CD4-positive, alpha-beta T cell treated with Interleukin-6 at 100 ng/mL for 8 hours (primary cell): ENCODE measurements at regions not wholly inside any gene's neighbourhood (a gene's known extent, or its start where the extent isn't known, plus 50 kb on each side); places are given as distances from the start of the nearest gene placed in this dataset.
"Not testable (repeated sequence)": the region's sequence is repeated elsewhere in the genome, so short reads cannot be mapped to it uniquely, and the experiment has no call there.

Experiments
- DNase-seq: peaks from one replicate; pipeline ENCODE4 v3.0.0-alpha.2; 2020; ENCODE audit warnings: mixed read lengths, low spot score

DNA sequence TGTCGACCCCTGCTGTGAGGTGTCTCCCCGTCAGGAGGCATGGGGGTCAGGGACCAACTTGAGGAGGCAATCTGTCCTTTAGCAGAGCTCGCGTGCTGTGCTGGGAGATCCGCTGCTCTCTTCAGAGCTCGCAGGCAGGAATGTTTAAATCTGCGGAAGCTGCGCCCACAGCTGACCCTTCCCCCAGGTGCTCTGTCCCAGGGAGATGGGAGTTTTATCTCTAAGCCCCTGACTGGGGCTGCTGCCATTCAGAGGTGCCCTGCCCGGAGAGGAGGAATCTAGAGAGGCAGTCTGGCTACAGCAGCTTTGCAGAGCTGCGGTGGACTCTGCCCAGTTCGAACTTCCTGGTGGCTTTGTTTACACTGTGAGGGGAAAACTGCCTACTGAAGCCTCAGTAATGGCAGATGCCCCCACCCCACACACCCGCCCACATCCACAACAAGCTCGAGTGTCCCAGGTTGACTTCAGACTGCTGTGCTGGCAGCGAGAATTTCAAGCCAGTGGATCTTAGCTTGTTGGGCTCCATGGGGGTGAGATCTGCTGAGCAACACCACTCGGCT, 133.1 kb downstream of the CENPC start:
- DNase-seq = not testable (repeated sequence)

DNA sequence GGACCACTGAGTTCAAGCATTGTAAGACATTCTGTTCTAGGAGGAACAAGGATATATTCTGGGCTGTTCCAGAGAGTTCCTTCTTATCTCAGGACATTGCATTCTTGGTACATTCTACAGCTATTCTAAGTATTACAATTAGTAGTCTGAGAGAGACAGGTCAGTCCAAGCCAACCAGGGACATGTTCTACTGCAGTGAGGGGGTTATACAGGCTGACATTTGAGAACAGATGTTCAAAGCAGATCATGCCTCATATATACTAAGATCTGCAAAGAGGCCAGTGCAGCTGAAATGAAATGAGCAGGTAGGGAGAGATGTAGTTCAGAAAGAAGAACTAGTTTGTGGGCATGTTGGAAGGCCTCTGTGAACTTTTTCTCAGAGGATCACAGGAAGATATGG, 142.0 kb downstream of the CENPC start:
- no peak for DNase-seq

DNA sequence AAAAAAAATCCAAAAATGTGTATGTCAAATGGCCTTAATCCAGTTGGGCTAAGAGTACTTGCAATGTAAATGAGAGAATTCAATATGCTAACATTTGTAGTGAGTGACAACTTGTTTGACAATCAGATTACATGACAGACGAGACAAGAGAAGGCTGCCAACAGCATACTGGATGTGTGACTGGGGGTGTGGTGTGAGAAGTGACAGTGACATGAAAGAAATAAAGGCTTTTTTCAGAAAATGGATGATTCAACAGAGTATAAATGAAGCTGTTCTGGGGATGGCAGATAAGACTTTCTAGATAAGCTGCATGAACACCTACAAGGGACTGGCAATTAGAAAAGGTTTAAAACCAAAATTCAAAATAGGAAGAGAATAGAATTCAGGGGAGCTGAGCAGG, 143.4 kb downstream of the CENPC start:
- no peak for DNase-seq

DNA sequence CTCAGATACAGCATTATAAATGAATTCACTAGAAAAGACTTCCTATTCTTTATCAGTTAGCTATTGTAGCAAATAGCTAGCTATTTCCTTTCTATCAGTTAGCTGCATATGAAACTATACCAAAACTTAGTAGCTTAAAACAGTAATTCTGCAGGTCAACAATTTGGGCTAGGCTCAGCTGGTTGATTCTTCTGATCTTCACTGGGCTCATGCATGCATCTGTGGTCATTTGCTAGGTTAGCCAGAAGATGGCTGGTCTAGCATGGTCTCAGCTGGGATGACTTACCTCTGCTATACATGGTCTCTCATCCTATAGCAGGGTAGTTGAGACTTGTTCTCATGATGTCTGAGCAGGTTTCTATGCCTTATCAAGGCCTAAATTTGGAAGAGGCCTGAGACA, 147.4 kb downstream of the CENPC start:
- no peak for DNase-seq

DNA sequence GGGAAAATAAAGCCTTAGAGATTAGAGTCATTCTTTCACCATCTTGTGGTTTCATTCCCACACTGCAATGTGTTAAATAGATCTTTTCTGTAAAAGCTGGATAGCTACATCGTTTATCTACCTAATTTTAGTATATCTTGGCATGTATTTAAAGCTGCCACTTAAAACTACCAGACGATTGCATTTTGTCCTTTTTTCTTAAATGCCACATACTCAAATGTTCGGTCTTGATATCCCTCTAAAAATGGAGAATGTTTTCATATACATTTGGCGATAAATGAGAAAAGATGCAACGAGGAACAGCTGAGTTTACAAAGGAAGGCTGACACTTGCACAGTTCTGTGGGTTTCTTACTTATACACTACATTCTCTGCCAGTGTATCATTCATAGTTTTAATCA, 148.3 kb downstream of the CENPC start:
- no peak for DNase-seq

DNA sequence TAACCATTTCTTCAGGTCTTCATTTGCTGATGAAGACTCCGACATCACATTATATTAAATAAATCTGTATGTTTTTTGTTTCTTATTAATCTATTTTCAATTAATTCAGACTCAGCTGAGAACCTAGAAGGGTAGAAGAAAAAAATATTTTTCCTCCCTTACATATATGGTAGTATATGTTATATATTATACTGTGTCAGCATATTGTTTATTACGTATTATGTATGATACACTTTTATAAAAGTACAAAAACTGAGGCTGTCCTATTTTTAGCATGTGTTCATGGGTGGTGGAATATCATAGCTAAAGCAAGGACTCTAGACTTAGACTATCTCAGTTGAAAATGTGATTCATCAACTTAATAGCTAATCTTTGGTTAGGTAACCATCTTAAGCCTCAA, 149.3 kb downstream of the CENPC start:
- no peak for DNase-seq

DNA sequence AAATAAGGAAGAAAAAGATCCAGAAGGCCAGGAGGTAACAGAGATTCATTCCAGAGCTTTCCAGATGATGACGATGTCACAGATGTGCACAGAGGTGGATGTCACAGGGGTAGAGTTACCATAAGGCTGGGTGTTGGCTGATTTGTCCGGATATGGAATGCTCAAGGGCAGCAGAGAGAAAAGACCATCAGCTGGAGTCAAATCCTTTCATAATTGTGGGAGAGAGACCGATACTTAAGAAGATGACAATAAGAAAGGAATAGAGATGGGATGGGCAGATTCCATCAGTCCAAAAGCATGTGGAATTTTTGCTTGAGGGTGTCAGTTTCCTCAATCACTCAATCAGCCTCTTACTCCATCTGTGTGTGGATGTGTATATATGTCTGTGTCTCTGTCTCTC, 150.4 kb downstream of the CENPC start:
- DNase-seq = no peak

DNA sequence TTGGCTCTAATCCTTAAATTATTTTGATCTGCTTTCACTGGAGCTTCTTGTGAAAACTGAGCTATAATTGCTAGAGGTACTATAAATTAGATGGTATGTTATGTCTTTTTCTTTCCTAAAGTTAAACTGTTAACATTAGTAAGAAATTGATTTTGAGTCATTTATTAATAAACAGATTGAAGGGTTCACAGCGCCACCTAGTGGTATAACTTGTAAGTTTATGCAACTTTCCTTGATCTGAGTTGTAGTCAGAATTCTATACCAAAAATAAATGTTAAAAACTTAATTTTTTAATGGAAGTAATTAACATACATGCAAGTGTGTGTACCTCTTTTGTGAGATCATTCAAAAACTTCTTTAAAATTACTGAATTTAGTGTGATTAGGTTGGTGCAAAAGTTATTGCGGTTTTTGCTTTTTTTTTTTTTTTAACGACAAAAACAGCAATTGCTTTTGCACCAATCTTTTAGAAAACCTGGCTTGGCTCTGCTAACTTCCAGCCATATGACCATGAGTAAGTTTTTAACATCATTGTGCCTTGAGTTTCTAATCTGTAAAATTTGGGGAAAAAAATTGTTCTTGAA, 151.5 kb downstream of the CENPC start:
- DNase-seq = peak; percentile 14

DNA sequence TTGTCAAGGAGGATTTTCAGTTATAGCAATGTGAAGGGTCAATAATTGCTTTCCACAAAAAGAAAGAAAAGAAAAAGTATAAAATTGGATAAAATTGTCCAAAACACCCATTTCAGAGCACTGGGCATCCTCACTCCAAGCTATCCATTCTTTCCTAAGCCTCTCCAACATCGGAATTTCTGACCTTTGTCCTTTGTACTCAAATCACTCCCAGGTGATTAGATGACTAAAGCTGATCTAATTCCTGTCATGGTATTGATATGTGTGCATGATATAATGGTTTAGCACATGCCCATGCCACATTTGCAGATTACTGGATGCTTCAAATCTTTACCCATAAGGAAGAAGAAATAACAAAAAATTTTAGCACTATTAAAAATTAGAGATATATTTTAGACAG, 152.3 kb downstream of the CENPC start:
- DNase-seq = no peak

DNA sequence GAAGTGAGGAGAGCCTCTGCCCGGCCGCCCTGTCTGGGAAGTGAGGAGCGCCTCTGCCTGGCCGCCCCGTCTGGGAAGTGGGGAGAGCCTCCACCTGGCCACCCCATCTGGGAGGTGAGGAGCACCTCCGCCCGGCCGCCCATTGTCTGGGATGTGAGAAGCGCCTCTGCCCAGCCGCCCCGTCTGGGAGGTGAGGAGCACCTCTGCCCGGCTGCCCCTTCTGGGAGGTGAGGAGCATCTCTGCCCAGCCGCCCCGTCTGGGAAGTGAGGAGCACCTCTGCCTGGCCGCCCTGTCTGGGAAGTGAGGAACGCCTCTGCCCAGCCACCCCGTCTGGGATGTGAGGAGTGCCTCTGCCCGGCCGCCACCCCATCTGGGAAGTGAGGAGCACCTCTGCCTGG, 163.9 kb downstream of the CENPC start:
- DNase-seq = not testable (repeated sequence)

DNA sequence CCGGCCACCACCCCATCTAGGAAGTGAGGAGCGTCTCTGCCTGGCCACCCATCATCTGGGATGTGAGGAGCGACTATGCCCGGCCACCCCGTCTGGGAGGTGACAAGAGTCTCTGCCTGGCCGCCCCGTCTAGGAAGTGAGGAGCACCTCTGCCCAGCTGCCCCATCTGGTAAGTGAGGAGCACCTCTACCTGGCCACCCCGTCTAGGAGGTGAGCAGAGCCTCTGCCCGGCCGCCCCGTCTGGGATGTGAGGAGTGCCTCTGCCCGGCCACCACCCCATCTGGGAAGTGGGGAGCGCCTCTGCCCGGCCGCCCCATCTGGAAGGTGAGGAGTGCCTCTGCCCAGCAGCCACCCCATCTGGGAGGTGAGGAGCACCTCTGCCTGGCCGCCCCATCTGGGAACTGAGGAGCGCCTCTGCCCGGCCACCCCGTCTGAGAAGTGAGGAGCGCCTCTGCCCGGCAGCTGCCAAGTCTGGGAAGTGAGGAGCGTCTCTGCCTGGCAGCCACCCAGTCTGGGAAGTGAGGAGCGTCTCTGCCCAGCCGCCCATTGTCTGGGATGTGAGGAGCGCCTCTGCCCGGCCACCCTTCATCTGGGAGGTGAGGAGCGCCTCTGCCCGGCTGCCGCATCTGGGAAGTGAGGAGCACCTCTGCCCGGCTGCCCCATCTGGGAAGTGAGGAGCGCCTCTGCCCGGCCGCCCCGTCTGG, 164.4 kb downstream of the CENPC start:
- not testable (repeated sequence) for DNase-seq

DNA sequence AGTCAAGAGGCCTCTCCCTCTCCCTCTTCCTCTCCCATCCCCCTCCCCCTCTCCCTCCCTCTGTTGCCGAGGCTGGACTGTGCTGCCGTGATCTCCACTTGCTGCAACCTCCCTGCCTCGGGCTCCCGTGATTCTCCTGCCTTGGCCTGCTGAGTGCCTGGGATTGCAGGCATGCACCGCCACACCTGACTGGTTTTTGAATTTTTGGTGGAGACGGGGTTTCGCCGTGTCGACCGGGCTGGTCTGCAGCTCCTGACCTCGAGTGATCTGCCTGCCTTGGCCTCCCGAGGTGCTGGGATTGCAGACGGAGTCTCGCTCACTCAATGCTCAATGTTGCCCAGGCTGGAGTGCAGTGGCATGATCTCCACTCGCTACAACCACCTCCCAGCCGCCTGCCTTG, 165.1 kb downstream of the CENPC start:
- no peak for DNase-seq

DNA sequence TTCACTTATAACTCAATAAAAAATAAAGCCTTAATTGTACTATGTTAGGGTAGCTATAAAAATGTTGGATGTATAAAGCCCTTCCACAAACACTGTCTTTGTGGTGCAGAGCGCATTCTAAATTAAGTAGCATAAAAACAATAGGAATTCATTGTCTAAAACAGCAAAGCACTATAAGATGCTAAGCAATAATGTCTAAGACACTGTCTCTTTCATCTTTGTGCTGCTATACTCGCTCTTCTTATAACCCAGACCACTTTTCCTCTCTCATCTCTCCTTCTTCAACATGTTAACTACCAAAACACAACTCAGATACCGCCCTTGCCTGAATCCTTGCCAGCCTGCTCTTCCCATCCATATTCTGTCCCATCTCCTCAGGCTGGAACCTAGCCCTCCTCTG, 170.0 kb downstream of the CENPC start:
- DNase-seq = no peak

DNA sequence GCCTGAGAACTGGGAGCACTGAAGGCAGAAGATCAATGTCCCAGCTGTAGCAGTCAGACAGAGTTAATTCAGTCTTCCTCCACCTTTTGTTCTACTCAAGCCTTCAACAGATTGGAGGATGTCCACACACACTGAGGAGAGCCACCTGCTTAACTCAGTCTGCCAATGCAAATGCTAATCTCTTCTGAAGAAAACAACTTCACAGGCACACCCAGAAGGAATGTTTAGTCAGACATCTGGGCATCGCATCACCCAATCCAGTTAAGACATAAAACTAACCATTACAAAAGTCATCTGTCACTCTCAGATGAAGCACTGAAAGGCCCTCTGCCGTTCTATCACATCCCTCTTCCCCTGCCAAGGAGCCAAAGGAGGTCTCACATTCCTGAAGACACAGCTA, 173.7 kb downstream of the CENPC start:
- DNase-seq = no peak

DNA sequence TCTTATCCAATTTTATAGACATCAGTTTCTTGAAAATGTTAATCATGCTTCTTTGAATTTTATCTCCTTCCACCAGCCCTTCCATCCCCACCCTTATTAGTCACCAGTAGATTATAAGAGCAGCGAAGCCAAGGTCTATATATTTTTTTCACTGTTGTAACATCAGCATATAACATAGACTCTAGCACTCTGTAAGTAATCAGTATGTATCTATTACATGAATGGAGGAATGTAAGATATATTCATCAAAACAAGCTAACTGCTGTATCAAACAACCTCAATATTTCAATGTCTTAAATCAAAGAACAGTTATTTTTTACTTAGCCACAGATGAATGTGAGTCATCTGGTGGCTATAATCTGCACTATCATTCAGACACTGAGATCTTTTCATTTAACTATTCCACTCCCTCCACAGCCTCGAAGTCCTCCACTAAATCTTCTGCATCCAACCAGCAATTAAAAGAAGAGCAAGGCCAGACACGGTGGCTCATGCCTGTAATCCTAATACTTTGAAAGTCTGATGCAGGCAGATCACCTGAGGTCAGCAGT, 178.9 kb downstream of the CENPC start:
- no peak for DNase-seq

DNA sequence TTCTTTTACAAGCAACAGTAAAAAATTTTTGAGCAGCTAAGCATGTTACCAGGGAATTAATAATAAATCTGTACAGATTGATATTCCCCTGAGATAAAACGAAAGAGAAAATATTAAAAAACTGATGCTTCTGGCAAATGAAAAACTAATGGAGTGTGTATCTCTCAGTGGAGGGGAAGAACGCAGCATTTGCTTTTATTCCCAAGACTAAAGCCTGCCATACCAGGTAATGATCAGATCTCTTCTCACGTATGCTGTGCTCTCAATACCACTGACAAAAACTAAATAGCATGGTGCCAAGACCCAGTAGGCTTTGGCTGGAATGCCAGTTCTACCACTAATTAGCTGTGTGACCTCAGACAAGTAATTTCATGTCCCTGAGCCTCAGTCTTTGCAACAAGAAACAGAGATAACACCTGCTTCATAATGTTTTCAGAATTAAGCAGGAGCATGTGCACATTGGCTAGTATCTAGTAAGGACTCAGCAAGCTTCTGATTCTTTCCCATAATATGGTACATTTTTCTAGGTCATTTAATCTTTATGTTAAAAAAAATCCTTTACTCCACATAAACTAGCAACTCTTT, 179.6 kb downstream of the CENPC start:
- DNase-seq = no peak

DNA sequence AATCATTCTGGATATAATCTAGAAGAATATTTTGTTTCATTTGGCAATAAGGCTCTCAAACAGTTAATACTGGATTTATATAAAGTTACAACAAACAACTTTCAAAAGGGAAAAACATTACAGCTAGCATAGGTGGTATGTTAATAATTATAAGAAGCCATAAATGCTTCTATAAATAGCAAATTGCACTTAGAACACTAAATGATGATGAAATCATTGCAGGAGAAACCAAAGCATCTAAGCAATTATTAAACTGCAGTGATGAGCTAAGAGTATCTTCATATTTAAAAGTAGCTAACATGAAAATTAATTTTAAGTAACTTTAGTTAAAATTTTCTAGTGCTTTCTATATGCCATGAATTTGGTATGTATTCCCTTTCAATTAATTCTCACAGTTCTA, 189.5 kb downstream of the CENPC start:
- no peak for DNase-seq

DNA sequence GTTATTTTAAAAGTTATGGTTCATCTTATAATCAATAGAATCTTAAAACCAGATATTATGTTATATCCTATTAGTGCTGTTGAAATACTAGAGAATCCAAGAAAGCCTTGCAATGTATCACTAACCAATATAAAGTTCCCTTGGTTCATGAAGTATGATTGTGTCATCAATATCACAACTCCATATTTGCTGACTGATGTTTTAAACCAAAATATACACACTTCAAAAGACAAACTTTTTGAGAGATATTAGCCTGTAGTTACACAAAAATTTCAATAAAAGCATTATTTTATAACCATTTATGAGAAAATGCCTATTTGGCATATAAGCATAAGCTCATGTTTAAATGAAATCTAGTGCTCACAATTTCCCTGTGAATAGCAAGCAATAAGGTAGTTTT, 198.6 kb downstream of the CENPC start:
- no peak for DNase-seq

DNA sequence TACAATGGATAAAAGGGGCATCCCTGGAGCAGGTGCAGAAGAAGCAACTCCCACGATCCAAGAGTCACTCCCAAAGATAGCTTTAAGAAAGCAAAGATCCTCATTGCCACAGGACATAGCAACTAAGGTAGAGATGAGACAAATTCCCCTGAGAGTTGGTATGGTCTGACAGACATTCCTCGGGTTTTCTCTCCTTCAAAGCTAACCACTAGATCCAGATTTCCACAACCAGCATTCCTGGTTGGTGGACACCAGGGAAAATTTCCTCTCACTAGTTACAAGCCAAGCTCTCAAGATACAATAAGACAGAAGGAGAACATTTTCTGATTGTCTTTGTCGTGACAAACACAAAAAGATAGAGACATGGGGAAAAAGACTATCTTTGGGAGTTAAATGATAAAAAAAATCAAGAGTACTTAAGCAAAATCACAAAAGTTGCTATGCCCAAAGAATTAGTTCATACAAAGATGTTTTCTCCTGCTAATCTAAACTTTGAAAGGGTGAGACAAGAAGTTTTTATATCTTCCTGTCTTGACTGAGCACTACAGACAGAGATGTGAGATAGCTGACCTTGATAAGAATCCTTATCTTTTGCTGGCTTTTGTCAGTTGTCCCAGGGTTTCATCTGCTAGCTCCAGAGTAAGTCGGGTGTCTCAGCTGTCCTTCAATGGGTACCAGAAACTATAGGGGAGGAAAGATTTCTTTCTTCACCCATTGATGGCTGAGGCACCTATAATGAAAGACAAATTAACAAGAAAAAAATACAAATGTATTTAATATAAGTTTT, 200.5 kb downstream of the CENPC start:
- DNase-seq = no peak

DNA sequence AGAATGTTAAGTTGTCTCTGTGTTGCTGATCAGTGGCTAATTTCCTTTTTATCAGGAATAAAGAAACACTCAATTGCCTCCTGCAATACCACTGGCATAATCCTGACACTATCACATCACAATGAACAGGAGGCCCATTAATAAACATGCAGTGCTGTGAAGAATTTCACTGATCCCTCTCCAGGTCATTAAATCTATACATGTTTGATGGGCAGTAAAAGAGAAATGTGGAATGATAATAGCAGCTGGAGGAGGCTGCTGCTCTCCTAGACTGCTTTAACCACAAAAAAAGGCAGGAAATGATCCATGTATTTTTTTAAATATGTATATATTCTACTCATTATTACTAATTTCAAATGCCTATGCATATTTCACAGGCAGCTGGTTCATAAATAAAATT, 202.1 kb downstream of the CENPC start:
- DNase-seq = no peak

DNA sequence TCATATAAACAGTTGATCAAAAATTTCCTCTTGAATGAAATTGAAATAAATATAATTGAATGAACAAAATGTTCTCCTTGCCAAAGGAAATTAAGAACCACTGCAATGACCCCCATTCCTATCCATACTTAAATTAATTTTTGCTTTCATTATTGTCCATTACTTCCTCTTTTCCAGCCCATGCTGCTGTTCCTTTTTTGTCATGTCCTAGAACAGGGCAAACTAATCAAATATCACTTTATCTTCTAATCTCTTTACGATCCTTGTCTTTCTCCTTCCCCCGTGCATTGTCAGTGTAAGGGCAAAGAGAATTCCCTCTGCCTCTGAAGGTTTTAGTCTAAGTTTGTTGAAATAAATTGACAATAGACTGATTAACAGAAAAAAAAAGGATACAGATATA, 203.0 kb downstream of the CENPC start:
- DNase-seq = no peak

DNA sequence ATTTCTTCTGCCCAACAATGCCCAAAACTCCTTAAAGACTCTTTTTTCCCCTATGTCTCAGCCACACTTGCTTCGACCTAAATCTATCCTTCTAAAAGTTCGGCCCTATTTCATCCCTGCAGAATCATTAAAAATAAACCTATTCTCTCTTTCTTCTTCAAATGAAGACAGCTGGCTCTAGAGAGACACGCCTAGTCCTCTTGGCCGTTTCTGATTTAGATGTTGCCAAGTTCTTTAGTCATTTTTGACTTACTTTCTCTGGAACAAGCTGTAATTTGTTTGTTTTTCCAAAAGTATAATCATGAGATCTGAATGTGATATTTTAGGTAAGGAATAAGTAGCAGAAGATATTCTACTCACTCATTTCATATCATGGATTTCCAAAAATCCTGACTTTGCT, 211.6 kb downstream of the CENPC start:
- DNase-seq = no peak
